HCT116 (cell line): ENCODE measurements at regions not wholly inside any gene's neighbourhood (a gene's known extent, or its start where the extent isn't known, plus 50 kb on each side); places are given as distances from the start of the nearest gene placed in this dataset.

Source experiments
- ATAC-seq: fragments of 200-7000 bp; cut with Tn5 transposase; 2 replicates; pipeline ENCODE4 v1.9.1; 2020; ENCODE audit warnings: mild to moderate bottlenecking, moderate library complexity
- BruUV-seq: library from RNA; stranded (reverse); fragments of 400-500 nt; replicated peaks from 2 replicates; lab custom pipeline; 2021; lab: Mats Ljungman, UMichigan
- CTCF ChIA-PET: fragments of 300-600 bp; sonication (Branson Sonifier 250); formaldehyde crosslinking; loops from one replicate; lab custom pipeline; 2021; ENCODE audit warnings: antibody characterized with exemption; lab: Charles Lee
- POLR2A ChIA-PET: fragments of 300-600, 350-600 bp; sonication (Branson Sonifier 250); formaldehyde crosslinking; loops from one replicate; lab custom pipeline; 2021; ENCODE audit warnings: antibody characterized with exemption; lab: Charles Lee
- RAD21 ChIA-PET, 2 experiments: fragments of 300-600 bp; sonication (Branson Sonifier 250); formaldehyde crosslinking; loops; one replicate each; lab custom pipeline; 2023; ENCODE audit warnings: low total read pairs in 2 of 2; ENCODE audit not compliant: uncharacterized antibody in 2 of 2, unreplicated experiment in 2 of 2, low non-redundant PET in 1 of 2; lab: Charles Lee
- DNase-seq: peaks from one replicate; pipeline ENCODE4 v3.0.0-alpha.2; 2010; ENCODE audit warnings: low read depth, low spot score
- H2AFZ ChIP-seq: fragments of 200-600 bp; shearing (Covaris generic), sonication (generic); 2 replicates; pipeline ENCODE4 v1.6.1; 2017; ENCODE audit warnings: low read depth, mixed run types, mixed read lengths, antibody characterized with exemption, low read length; ENCODE audit not compliant: poor library complexity, severe bottlenecking
- H3K27ac ChIP-seq: 2 replicates; pipeline ENCODE4 v1.5.1; 2012; ENCODE audit warnings: low read depth, low read length
- H3K27me3 ChIP-seq: fragments of 200-600 bp; sonication (generic); 2 replicates; pipeline ENCODE4 v1.6.1; 2016; ENCODE audit warnings: mixed run types, low read length, mixed read lengths; ENCODE audit not compliant: insufficient read depth
- H3K36me3 ChIP-seq, 2 experiments: fragments of 200-500 bp in 1 of 2; fragments of 200-600 bp in 1 of 2; sonication (Bioruptor generic) in 1 of 2; sonication (generic) in 1 of 2; 2 replicates each; pipeline versions ENCODE4 v1.5.1 to v1.6.1; 2014 to 2016; ENCODE audit warnings: low read length in 2 of 2, inconsistent platforms in 1 of 2, mixed read lengths in 1 of 2, mixed run types in 1 of 2; ENCODE audit not compliant: insufficient read depth in 2 of 2, control insufficient read depth in 1 of 2
- H3K4me1 ChIP-seq, 2 experiments: fragments of 200-600 bp in 1 of 2; sonication (generic) in 1 of 2; 2 replicates each; pipeline versions ENCODE4 v1.5.1 to v1.6.1; 2012 to 2017; ENCODE audit warnings: low read length in 2 of 2, inconsistent platforms in 1 of 2, mild to moderate bottlenecking in 1 of 2, mixed read lengths in 1 of 2, mixed run types in 1 of 2, moderate library complexity in 1 of 2; ENCODE audit not compliant: insufficient read depth in 2 of 2, control insufficient read depth in 1 of 2
- H3K4me2 ChIP-seq: fragments of 200-600 bp; sonication (generic); 2 replicates; pipeline ENCODE4 v1.6.1; 2017; ENCODE audit warnings: mixed run types, low read length, mixed read lengths
- H3K4me3 ChIP-seq, 2 experiments: fragments of 200-600 bp in 1 of 2; sonication (generic) in 1 of 2; replicated peaks in 1 of 2; 2 replicates each; pipeline ENCODE4 v1.5.1; 2011 to 2016; ENCODE audit warnings: low read length in 2 of 2, control low read depth in 1 of 2, low read depth in 1 of 2, mild to moderate bottlenecking in 1 of 2, mixed read lengths in 1 of 2, mixed run types in 1 of 2
- H3K79me2 ChIP-seq: fragments of 200-600 bp; sonication (generic); 2 replicates; pipeline ENCODE4 v1.6.1; 2017; ENCODE audit warnings: mild to moderate bottlenecking, mixed run types, low read length, moderate library complexity, mixed read lengths; ENCODE audit not compliant: insufficient read depth
- H3K9ac ChIP-seq: fragments of 200-600 bp; sonication (generic); 2 replicates; pipeline ENCODE4 v1.6.1; 2016; ENCODE audit warnings: low read length, mixed read lengths
- H3K9me2 ChIP-seq: fragments of 200-600 bp; sonication (generic), shearing (Covaris generic); 2 replicates; pipeline ENCODE4 v1.6.1; 2017; ENCODE audit warnings: mixed run types, mild to moderate bottlenecking, moderate library complexity; ENCODE audit not compliant: insufficient read depth
- H3K9me3 ChIP-seq, 2 experiments: fragments of 200-500 bp in 1 of 2; fragments of 200-600 bp in 1 of 2; sonication (Bioruptor generic) in 1 of 2; sonication (generic) in 1 of 2; 2 replicates each; pipeline ENCODE4 v1.6.1; 2014 to 2017; ENCODE audit warnings: low read length in 2 of 2, mixed read lengths in 2 of 2, inconsistent platforms in 1 of 2, low read depth in 1 of 2, mild to moderate bottlenecking in 1 of 2, mixed run types in 1 of 2, moderate library complexity in 1 of 2; ENCODE audit not compliant: control insufficient read depth in 1 of 2, insufficient read depth in 1 of 2
- H4K20me1 ChIP-seq: fragments of 200-600 bp; sonication (generic), shearing (Covaris generic); 2 replicates; pipeline ENCODE4 v1.6.1; 2017; ENCODE audit warnings: mixed run types, mild to moderate bottlenecking, moderate library complexity; ENCODE audit not compliant: insufficient read depth
- CBX3 ChIP-seq: IDR thresholded peaks from 2 replicates; pipeline ENCODE4 v1.6.1; 2012; ENCODE audit warnings: low read depth
- EGR1 ChIP-seq: IDR thresholded peaks from 2 replicates; pipeline ENCODE4 v1.6.1; 2012; ENCODE audit warnings: low read depth
- ELF1 ChIP-seq: IDR thresholded peaks from 2 replicates; pipeline ENCODE4 v1.6.1; 2012; ENCODE audit warnings: low read depth, borderline replicate concordance
- EZH2 ChIP-seq: fragments of 200-600 bp; sonication (generic); IDR thresholded peaks from 2 replicates; pipeline ENCODE4 v1.6.1; 2017; ENCODE audit warnings: antibody characterized with exemption, mixed run types
- FOSL1 ChIP-seq: IDR thresholded peaks from 2 replicates; pipeline ENCODE4 v1.6.1; 2012; ENCODE audit warnings: low read depth
- JUND ChIP-seq: IDR thresholded peaks from 2 replicates; pipeline ENCODE4 v1.6.1; 2012
- POLR2A ChIP-seq: IDR thresholded peaks from 2 replicates; pipeline ENCODE4 v1.7.0; 2011; ENCODE audit warnings: borderline replicate concordance; ENCODE audit not compliant: insufficient read depth, insufficient read length; ENCODE audit errors: extremely low read depth
- POLR2AphosphoS5 ChIP-seq: IDR thresholded peaks from 2 replicates; pipeline ENCODE4 v1.6.1; 2011; ENCODE audit warnings: mild to moderate bottlenecking, low read depth, low read length, moderate library complexity
- RAD21 ChIP-seq: IDR thresholded peaks from 2 replicates; pipeline ENCODE4 v1.6.1; 2012; ENCODE audit warnings: low read depth, mild to moderate bottlenecking
- SIN3A ChIP-seq: IDR thresholded peaks from 2 replicates; pipeline ENCODE4 v1.6.1; 2012; ENCODE audit warnings: low read depth
- SRF ChIP-seq: IDR thresholded peaks from 2 replicates; pipeline ENCODE4 v1.6.1; 2012; ENCODE audit warnings: low read depth
- TCF7L2 ChIP-seq: IDR thresholded peaks from 2 replicates; pipeline ENCODE4 v1.7.0; 2011; ENCODE audit warnings: borderline replicate concordance, inconsistent platforms; ENCODE audit not compliant: insufficient read depth, insufficient read length; ENCODE audit errors: extremely low read depth
- YY1 ChIP-seq: IDR thresholded peaks from 2 replicates; pipeline ENCODE4 v1.6.1; 2011; ENCODE audit warnings: low read length, low read depth, moderate library complexity, mild to moderate bottlenecking; ENCODE audit not compliant: insufficient replicate concordance; ENCODE audit errors: extremely low read depth
- ZFX ChIP-seq: fragments of 450-650 bp; IDR thresholded peaks from 2 replicates; pipeline ENCODE4 v1.6.1; 2017
- intact Hi-C: fragments of 100-400 bp; cut with micrococcal nuclease; formaldehyde crosslinking; loops from 2 replicates; pipeline ENCODE4 v1.10.0; 2022
- TF ChIP-seq, protein P1 (sequence below): IDR thresholded peaks from 2 replicates; pipeline ENCODE4 v1.6.1; 2012; ENCODE audit warnings: low read depth
- TF ChIP-seq, protein P2 (sequence below), 3 experiments: fragments of 200-600 bp in 1 of 3; sonication (generic) in 1 of 3; IDR thresholded peaks in 2 of 3; conservative IDR thresholded peaks in 1 of 3; 2 replicates each; pipeline ENCODE4 v1.5.1; 2012 to 2017; ENCODE audit warnings: low read depth in 2 of 3, low read length in 2 of 3, antibody characterized with exemption in 1 of 3, borderline replicate concordance in 1 of 3, control low read depth in 1 of 3, mild to moderate bottlenecking in 1 of 3, mixed read lengths in 1 of 3, mixed run types in 1 of 3, moderate library complexity in 1 of 3; ENCODE audit not compliant: insufficient read depth in 1 of 3
- TF ChIP-seq, protein P3 (sequence below): IDR thresholded peaks from 2 replicates; pipeline ENCODE4 v1.6.1; 2012
- TF ChIP-seq, protein P4 (sequence below): IDR thresholded peaks from 2 replicates; pipeline ENCODE4 v1.6.1; 2012
- TF ChIP-seq, protein P5 (sequence below): IDR thresholded peaks from 2 replicates; pipeline ENCODE4 v1.6.1; 2011; ENCODE audit warnings: mild to moderate bottlenecking, low read length, moderate library complexity; ENCODE audit not compliant: insufficient replicate concordance; ENCODE audit errors: extremely low read depth

DNA sequence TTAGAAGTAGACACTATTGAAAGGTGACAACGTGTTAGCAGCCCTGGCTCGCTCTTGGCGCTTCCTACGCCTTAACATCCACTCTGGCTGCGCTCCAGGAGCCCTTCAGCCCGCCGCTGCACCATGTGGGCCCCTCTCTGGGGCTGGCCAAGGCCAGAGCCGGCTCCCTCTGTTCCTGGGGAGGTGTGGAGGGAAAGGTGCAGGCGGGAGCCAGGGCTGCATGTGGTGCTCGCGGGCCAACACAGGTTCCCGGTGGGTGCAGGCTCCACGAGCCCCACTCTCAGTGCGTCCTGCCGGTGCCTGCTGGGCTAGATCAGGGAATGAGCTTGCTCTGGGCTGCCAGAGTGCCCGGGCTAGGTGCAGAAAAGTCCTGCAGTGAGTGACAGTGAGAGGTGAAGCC is 1284.3 kb downstream of the OLFM4 start:
- TF ChIP-seq ZFX, result no peak
- no peak for TF ChIP-seq POLR2A
- TF ChIP-seq YY1, result no peak
- TF ChIP-seq RAD21, result no peak
- TF ChIP-seq EGR1, result no peak
- TF ChIP-seq ELF1, result no peak
- TF ChIP-seq, protein P1, sequence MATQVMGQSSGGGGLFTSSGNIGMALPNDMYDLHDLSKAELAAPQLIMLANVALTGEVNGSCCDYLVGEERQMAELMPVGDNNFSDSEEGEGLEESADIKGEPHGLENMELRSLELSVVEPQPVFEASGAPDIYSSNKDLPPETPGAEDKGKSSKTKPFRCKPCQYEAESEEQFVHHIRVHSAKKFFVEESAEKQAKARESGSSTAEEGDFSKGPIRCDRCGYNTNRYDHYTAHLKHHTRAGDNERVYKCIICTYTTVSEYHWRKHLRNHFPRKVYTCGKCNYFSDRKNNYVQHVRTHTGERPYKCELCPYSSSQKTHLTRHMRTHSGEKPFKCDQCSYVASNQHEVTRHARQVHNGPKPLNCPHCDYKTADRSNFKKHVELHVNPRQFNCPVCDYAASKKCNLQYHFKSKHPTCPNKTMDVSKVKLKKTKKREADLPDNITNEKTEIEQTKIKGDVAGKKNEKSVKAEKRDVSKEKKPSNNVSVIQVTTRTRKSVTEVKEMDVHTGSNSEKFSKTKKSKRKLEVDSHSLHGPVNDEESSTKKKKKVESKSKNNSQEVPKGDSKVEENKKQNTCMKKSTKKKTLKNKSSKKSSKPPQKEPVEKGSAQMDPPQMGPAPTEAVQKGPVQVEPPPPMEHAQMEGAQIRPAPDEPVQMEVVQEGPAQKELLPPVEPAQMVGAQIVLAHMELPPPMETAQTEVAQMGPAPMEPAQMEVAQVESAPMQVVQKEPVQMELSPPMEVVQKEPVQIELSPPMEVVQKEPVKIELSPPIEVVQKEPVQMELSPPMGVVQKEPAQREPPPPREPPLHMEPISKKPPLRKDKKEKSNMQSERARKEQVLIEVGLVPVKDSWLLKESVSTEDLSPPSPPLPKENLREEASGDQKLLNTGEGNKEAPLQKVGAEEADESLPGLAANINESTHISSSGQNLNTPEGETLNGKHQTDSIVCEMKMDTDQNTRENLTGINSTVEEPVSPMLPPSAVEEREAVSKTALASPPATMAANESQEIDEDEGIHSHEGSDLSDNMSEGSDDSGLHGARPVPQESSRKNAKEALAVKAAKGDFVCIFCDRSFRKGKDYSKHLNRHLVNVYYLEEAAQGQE, result no peak
- no peak for TF ChIP-seq JUND
- no peak for TF ChIP-seq SRF
- no peak for TF ChIP-seq SIN3A
- TF ChIP-seq EZH2, result no peak
- TF ChIP-seq TCF7L2, result no peak
- TF ChIP-seq, protein P2, sequence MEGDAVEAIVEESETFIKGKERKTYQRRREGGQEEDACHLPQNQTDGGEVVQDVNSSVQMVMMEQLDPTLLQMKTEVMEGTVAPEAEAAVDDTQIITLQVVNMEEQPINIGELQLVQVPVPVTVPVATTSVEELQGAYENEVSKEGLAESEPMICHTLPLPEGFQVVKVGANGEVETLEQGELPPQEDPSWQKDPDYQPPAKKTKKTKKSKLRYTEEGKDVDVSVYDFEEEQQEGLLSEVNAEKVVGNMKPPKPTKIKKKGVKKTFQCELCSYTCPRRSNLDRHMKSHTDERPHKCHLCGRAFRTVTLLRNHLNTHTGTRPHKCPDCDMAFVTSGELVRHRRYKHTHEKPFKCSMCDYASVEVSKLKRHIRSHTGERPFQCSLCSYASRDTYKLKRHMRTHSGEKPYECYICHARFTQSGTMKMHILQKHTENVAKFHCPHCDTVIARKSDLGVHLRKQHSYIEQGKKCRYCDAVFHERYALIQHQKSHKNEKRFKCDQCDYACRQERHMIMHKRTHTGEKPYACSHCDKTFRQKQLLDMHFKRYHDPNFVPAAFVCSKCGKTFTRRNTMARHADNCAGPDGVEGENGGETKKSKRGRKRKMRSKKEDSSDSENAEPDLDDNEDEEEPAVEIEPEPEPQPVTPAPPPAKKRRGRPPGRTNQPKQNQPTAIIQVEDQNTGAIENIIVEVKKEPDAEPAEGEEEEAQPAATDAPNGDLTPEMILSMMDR (IDR thresholded peaks at IDR 0.05 in 2 of 3, conservative IDR thresholded peaks at IDR 0.05 in 1 of 3; ENCODE audit: borderline replicate concordance in 1 of 3, insufficient read depth in 1 of 3, low read depth in 2 of 3, low read length in 2 of 3), result no peak
- TF ChIP-seq FOSL1, result no peak
- TF ChIP-seq, protein P3, sequence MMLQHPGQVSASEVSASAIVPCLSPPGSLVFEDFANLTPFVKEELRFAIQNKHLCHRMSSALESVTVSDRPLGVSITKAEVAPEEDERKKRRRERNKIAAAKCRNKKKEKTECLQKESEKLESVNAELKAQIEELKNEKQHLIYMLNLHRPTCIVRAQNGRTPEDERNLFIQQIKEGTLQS, result no peak
- no peak for TF ChIP-seq POLR2AphosphoS5
- no peak for TF ChIP-seq CBX3
- TF ChIP-seq, protein P4, sequence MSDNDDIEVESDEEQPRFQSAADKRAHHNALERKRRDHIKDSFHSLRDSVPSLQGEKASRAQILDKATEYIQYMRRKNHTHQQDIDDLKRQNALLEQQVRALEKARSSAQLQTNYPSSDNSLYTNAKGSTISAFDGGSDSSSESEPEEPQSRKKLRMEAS, result no peak
- TF ChIP-seq, protein P5, sequence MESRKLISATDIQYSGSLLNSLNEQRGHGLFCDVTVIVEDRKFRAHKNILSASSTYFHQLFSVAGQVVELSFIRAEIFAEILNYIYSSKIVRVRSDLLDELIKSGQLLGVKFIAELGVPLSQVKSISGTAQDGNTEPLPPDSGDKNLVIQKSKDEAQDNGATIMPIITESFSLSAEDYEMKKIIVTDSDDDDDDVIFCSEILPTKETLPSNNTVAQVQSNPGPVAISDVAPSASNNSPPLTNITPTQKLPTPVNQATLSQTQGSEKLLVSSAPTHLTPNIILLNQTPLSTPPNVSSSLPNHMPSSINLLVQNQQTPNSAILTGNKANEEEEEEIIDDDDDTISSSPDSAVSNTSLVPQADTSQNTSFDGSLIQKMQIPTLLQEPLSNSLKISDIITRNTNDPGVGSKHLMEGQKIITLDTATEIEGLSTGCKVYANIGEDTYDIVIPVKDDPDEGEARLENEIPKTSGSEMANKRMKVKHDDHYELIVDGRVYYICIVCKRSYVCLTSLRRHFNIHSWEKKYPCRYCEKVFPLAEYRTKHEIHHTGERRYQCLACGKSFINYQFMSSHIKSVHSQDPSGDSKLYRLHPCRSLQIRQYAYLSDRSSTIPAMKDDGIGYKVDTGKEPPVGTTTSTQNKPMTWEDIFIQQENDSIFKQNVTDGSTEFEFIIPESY, result no peak
- ATAC-seq (no peak), DNase-seq (no peak)
- intact Hi-C loops, result no loop called here
- H3K36me3 ChIP-seq, result no peaks in the 10 kb centered on the region
- H3K9me2 ChIP-seq, result no peaks in the 10 kb centered on the region
- no TSS peak for BruUV-seq
- peaks cover 4 to 13% of the 10 kb centered on the region in 2 experiments; a peak in 2 of 4 replicates for H3K9me3 ChIP-seq
- POLR2A ChIA-PET, result no interaction called here
- H3K79me2 ChIP-seq, result no peaks in the 10 kb centered on the region
- no peak overlapping the region for H3K27ac ChIP-seq
- H3K4me1 ChIP-seq, result no peaks in the 10 kb centered on the region
- no peaks in the 10 kb centered on the region for H3K27me3 ChIP-seq
- CTCF ChIA-PET, result no interaction called here
- H3K4me3 ChIP-seq, result no peak overlapping the region
- RAD21 ChIA-PET, result no interaction called here
- no peak overlapping the region for H3K4me2 ChIP-seq
- no peaks in the 10 kb centered on the region for H4K20me1 ChIP-seq
- H3K9ac ChIP-seq, result no peak overlapping the region
- H2AFZ ChIP-seq, result no peak overlapping the region
